ENCODE measurements at regions not wholly inside any gene's neighbourhood (a gene's known extent, or its start where the extent isn't known, plus 50 kb on each side); places are given as distances from the start of the nearest gene placed in this dataset.

- DNase-seq (ENCODE audit: insufficient read length, low spot score, missing footprints) = no peak
- H3K4me2 ChIP-seq (ENCODE audit: insufficient read depth, low read length) = no peak overlapping the region
- H3K4me3 ChIP-seq (ENCODE audit: insufficient read depth, low read length) = no peak overlapping the region
- no peaks in the 10 kb centered on the region for H3K4me1 ChIP-seq (ENCODE audit: insufficient read depth, low read length)
- H3K9me3 ChIP-seq (ENCODE audit: low read depth, low read length) = no peaks in the 10 kb centered on the region
- H4K20me1 ChIP-seq (ENCODE audit: insufficient read depth, low read length) = no peaks in the 10 kb centered on the region
- no peak overlapping the region for H3K27ac ChIP-seq (ENCODE audit: low read depth, low read length)
- H3K36me3 ChIP-seq (ENCODE audit: insufficient read depth, low read length) = no peaks in the 10 kb centered on the region
- no peaks in the 10 kb centered on the region for H3K27me3 ChIP-seq (ENCODE audit: insufficient read depth, low read length)
- H2AFZ ChIP-seq (ENCODE audit: low read length) = peak overlapping the region; percentile 51
- no peak for TF ChIP-seq CTCF (IDR thresholded peaks at IDR 0.05; ENCODE audit: extremely low read depth, low read depth, low read length)
- H3K79me2 ChIP-seq (ENCODE audit: insufficient read depth, low read length) = no peaks in the 10 kb centered on the region
Observed at GRCh38 chr14:29028973-29029582, 262.5 kb downstream of the FOXG1 start.

GRCh38 chr14:29030121-29030520 lies 263.5 kb downstream of the FOXG1 start:
- TF ChIP-seq CTCF (IDR thresholded peaks at IDR 0.05; ENCODE audit: extremely low read depth, low read depth, low read length) = no peak
- DNase-seq (ENCODE audit: insufficient read length, low spot score, missing footprints) = no peak

GRCh38 chr14:29030970-29031369 lies 264.4 kb downstream of the FOXG1 start:
- Histone ChIP-seq H3K4me1 (ENCODE audit: insufficient read depth, low read length) (no peaks in the 10 kb centered on the region), H3K27me3 (ENCODE audit: insufficient read depth, low read length) (no peaks in the 10 kb centered on the region), H3K27ac (ENCODE audit: low read depth, low read length) (no peak overlapping the region), H3K4me2 (ENCODE audit: insufficient read depth, low read length) (no peak overlapping the region), H2AFZ (ENCODE audit: low read length) (no peak overlapping the region), H3K4me3 (ENCODE audit: insufficient read depth, low read length) (no peak overlapping the region), H3K36me3 (ENCODE audit: insufficient read depth, low read length) (no peaks in the 10 kb centered on the region), H3K9me3 (ENCODE audit: low read depth, low read length) (no peaks in the 10 kb centered on the region), H4K20me1 (ENCODE audit: insufficient read depth, low read length) (no peaks in the 10 kb centered on the region), H3K79me2 (ENCODE audit: insufficient read depth, low read length) (no peaks in the 10 kb centered on the region)
- DNase-seq (ENCODE audit: insufficient read length, low spot score, missing footprints) = no peak
- no peak for TF ChIP-seq CTCF (IDR thresholded peaks at IDR 0.05; ENCODE audit: extremely low read depth, low read depth, low read length)

More at GRCh38 chr14:29030121-29030520, 263.5 kb downstream of the FOXG1 start:
- H4K20me1 ChIP-seq (ENCODE audit: insufficient read depth, low read length) = no peaks in the 10 kb centered on the region
- H3K36me3 ChIP-seq (ENCODE audit: insufficient read depth, low read length) = no peaks in the 10 kb centered on the region
- no peaks in the 10 kb centered on the region for H3K79me2 ChIP-seq (ENCODE audit: insufficient read depth, low read length)
- H3K27me3 ChIP-seq (ENCODE audit: insufficient read depth, low read length) = no peaks in the 10 kb centered on the region
- H3K4me2 ChIP-seq (ENCODE audit: insufficient read depth, low read length) = no peak overlapping the region
- H2AFZ ChIP-seq (ENCODE audit: low read length) = no peak overlapping the region
- H3K4me3 ChIP-seq (ENCODE audit: insufficient read depth, low read length) = no peak overlapping the region
- no peaks in the 10 kb centered on the region for H3K4me1 ChIP-seq (ENCODE audit: insufficient read depth, low read length)
- no peak overlapping the region for H3K27ac ChIP-seq (ENCODE audit: low read depth, low read length)
- H3K9me3 ChIP-seq (ENCODE audit: low read depth, low read length) = no peaks in the 10 kb centered on the region

GRCh38 chr14:29035134-29035533 lies 268.5 kb downstream of the FOXG1 start:
- no peak for DNase-seq (ENCODE audit: insufficient read length, low spot score, missing footprints)
- H3K27me3 ChIP-seq (ENCODE audit: insufficient read depth, low read length) = no peaks in the 10 kb centered on the region
- no peaks in the 10 kb centered on the region for H3K4me1 ChIP-seq (ENCODE audit: insufficient read depth, low read length)
- H2AFZ ChIP-seq (ENCODE audit: low read length) = peak overlapping the region; percentile 25
- H4K20me1 ChIP-seq (ENCODE audit: insufficient read depth, low read length) = no peaks in the 10 kb centered on the region
- H3K4me2 ChIP-seq (ENCODE audit: insufficient read depth, low read length) = no peak overlapping the region
- no peaks in the 10 kb centered on the region for H3K36me3 ChIP-seq (ENCODE audit: insufficient read depth, low read length)
- H3K4me3 ChIP-seq (ENCODE audit: insufficient read depth, low read length) = no peak overlapping the region
- H3K27ac ChIP-seq (ENCODE audit: low read depth, low read length) = no peak overlapping the region
- H3K79me2 ChIP-seq (ENCODE audit: insufficient read depth, low read length) = no peaks in the 10 kb centered on the region
- no peak for TF ChIP-seq CTCF (IDR thresholded peaks at IDR 0.05; ENCODE audit: extremely low read depth, low read depth, low read length)
- H3K9me3 ChIP-seq (ENCODE audit: low read depth, low read length) = no peaks in the 10 kb centered on the region
